ENCODE measurements at regions not wholly inside any gene's neighbourhood (a gene's known extent, or its start where the extent isn't known, plus 50 kb on each side); places are given as distances from the start of the nearest gene placed in this dataset.

GRCh38 chr10:88186335-88186734 lies 322.9 kb downstream of the PTEN start:
- Mint-ChIP-seq H3K4me1 (ENCODE audit: low read depth) (peaks cover 5% of the 10 kb centered on the region), H3K27me3 (ENCODE audit: low read depth) (no peaks in the 10 kb centered on the region), H3K9me3 (no peaks in the 10 kb centered on the region), H3K4me3 (no peak overlapping the region), H3K36me3 (ENCODE audit: insufficient read depth) (no peaks in the 10 kb centered on the region)
- ATAC-seq (no peak), DNase-seq (no peak)

DNA sequence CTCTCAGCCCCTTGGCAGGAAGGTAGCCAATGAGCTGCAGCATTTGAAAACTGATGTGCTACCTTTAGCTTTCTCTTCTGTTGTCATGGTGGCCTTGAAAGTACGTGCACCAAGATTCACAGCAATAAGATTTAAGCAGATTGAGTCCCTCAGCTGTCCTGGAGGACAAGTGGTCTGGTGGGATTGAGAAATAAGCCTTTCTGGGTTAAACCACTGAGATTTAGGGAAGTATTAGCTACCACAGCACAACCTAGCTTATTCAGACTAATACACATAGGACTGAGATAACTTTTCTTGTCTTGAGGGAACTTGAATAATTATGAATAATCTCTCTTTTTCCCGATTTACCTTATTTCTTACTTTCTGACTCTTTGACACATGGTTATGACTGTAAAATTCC lies 324.0 kb downstream of the PTEN start:
- ATAC-seq, result no peak
- Mint-ChIP-seq H3K27me3 (ENCODE audit: low read depth) (no peaks in the 10 kb centered on the region), H3K4me3 (no peak overlapping the region), H3K4me1 (ENCODE audit: low read depth) (peaks cover 6% of the 10 kb centered on the region), H3K36me3 (ENCODE audit: insufficient read depth) (no peaks in the 10 kb centered on the region), H3K9me3 (no peaks in the 10 kb centered on the region)
- no peak for DNase-seq

DNA sequence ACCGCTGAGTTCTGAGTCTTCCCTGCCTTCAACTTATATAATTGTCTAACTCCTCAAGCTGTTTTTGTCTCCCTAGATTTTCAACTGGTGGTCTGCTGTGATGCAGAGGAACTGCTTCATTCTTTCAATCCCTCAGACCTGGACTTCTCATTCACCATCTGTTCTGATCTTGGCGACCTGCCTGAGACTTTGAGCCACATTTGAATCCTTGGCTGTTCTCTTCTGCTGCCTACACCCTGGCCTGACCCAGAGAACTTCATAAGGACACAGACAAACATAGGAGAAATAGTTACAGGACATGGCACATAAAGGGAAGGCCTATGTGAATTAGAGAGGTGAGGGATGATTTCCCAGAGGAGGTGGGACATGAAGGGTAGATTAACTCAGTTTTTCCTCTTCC lies 326.7 kb downstream of the PTEN start:
- H3K36me3 Mint-ChIP-seq (ENCODE audit: insufficient read depth), result no peaks in the 10 kb centered on the region
- no peak for DNase-seq

DNA sequence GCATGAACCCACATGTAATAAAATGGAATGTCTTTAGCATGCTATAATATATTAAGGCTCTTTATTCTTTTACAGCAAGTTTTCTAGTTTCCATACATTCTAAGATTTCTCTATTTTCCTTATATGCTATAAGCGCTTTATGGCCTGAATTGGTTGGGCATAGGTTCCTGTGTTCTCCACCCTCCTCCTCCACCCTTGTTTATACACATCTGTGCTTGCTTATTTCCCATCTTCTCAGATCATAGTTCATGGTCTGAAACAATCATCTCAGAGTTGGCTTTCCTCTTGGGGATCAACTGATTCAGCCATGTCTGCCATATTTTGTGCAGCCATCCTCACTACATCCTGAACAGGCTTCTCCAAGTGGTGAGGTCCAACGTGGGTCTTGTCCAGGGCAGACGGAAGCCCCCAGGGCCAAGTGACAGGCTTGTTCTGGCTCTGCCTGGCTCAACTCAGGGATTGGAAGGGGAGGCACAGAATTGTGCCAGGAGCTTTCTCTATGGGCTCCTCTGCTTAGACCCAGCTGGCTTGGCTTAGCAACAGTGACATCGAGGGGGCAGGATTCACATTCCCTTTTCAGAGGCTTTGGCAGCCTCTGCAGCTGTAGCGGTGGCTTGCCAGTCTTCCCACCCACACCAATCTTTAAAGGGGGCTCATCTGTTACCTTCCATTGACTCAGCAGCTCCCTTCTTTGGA lies 327.3 kb downstream of the PTEN start:
- H3K4me3 Mint-ChIP-seq, result no peak overlapping the region
- no peaks in the 10 kb centered on the region for H3K36me3 Mint-ChIP-seq (ENCODE audit: insufficient read depth)
- peaks cover 36% of the 10 kb centered on the region for H3K4me1 Mint-ChIP-seq (ENCODE audit: low read depth)
- no peaks in the 10 kb centered on the region for H3K9me3 Mint-ChIP-seq
- no peak for DNase-seq
- no peaks in the 10 kb centered on the region for H3K27me3 Mint-ChIP-seq (ENCODE audit: low read depth)
- ATAC-seq, result no peak

More for the DNA sequence above, 326.7 kb downstream of the PTEN start:
- H3K4me3 Mint-ChIP-seq, result no peak overlapping the region
- H3K4me1 Mint-ChIP-seq (ENCODE audit: low read depth), result peaks cover 30% of the 10 kb centered on the region
- no peak for ATAC-seq
- H3K27me3 Mint-ChIP-seq (ENCODE audit: low read depth), result no peaks in the 10 kb centered on the region
- H3K9me3 Mint-ChIP-seq, result no peaks in the 10 kb centered on the region

DNA sequence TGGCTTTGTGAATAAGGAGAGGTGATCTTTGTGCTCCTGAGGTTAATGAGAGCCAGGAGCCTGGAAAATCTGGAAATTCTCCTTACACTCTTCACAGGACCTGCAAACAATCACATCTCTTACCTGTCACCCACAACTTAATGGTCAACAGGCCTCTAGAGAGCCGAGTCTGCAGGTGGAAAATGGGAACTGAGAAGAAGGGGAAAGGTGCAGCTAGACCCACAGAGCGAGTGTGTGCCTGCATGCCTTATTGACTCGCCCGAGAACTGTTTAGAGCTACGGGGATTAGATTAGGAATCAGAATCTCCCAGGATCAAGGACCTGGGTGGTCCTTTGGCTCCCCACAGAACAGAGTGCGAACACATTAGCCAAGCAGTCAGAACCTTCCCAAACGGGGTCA lies 329.6 kb downstream of the PTEN start:
- H3K4me3 Mint-ChIP-seq, result no peak overlapping the region
- DNase-seq (no peak), ATAC-seq (no peak)
- H3K27me3 Mint-ChIP-seq (ENCODE audit: low read depth), result no peaks in the 10 kb centered on the region
- H3K36me3 Mint-ChIP-seq (ENCODE audit: insufficient read depth), result no peaks in the 10 kb centered on the region
- peaks cover 40% of the 10 kb centered on the region for H3K4me1 Mint-ChIP-seq (ENCODE audit: low read depth)
- peaks cover 10% of the 10 kb centered on the region for H3K9me3 Mint-ChIP-seq

GRCh38 chr10:88194041-88194887 lies 330.8 kb downstream of the PTEN start:
- H3K4me3 Mint-ChIP-seq, result peak overlapping the region; percentile 46

GRCh38 chr10:88194961-88195367 lies 331.5 kb downstream of the PTEN start:
- Mint-ChIP-seq H3K27me3 (ENCODE audit: low read depth) (no peaks in the 10 kb centered on the region), H3K4me3 (no peak overlapping the region), H3K9me3 (peaks cover 10% of the 10 kb centered on the region), H3K4me1 (ENCODE audit: low read depth) (peaks cover 41% of the 10 kb centered on the region), H3K36me3 (ENCODE audit: insufficient read depth) (no peaks in the 10 kb centered on the region)
- no peak for DNase-seq
- no peak for ATAC-seq

More at GRCh38 chr10:88194041-88194887, 330.8 kb downstream of the PTEN start:
- peaks cover 10% of the 10 kb centered on the region for H3K9me3 Mint-ChIP-seq
- ATAC-seq (peak; percentile 96 to 97), DNase-seq (peak; percentile 20)
- no peaks in the 10 kb centered on the region for H3K27me3 Mint-ChIP-seq (ENCODE audit: low read depth)
- H3K4me1 Mint-ChIP-seq (ENCODE audit: low read depth), result peaks cover 41% of the 10 kb centered on the region
- H3K36me3 Mint-ChIP-seq (ENCODE audit: insufficient read depth), result no peaks in the 10 kb centered on the region

- peaks cover 10% of the 10 kb centered on the region for H3K9me3 Mint-ChIP-seq
- H3K4me3 Mint-ChIP-seq, result no peak overlapping the region
- H3K4me1 Mint-ChIP-seq (ENCODE audit: low read depth), result peaks cover 40% of the 10 kb centered on the region
- H3K36me3 Mint-ChIP-seq (ENCODE audit: insufficient read depth), result no peaks in the 10 kb centered on the region
- ATAC-seq (no peak), DNase-seq (no peak)
- no peaks in the 10 kb centered on the region for H3K27me3 Mint-ChIP-seq (ENCODE audit: low read depth)
Measured at GRCh38 chr10:88195841-88196240, 332.4 kb downstream of the PTEN start.

- no peaks in the 10 kb centered on the region for H3K36me3 Mint-ChIP-seq (ENCODE audit: insufficient read depth)
- H3K4me1 Mint-ChIP-seq (ENCODE audit: low read depth), result peaks cover 40% of the 10 kb centered on the region
- ATAC-seq, result no peak
- H3K27me3 Mint-ChIP-seq (ENCODE audit: low read depth), result no peaks in the 10 kb centered on the region
- DNase-seq, result no peak
- no peak overlapping the region for H3K4me3 Mint-ChIP-seq
- peaks cover 10% of the 10 kb centered on the region for H3K9me3 Mint-ChIP-seq
Measured at GRCh38 chr10:88196291-88196690, 332.9 kb downstream of the PTEN start.

DNA sequence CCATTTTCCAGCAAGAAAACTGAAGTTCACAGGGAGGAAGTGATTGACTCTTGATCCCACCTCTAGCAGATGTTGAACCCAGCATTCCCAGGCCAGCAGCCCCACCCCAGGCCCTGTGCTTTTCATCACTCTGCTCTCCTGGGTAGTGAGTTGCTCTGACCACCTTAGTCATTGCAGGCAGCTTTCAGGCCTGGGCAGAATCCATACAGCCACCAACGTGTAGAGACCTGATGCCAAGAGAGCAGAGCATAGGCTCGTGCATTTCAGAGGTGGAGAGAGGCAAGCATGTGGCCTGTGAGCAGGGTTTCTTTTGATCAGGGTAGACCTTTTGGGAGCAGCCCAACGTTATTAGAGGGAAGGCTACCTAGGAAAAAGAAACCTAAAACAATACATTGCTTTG lies 334.6 kb downstream of the PTEN start:
- Mint-ChIP-seq H3K4me1 (ENCODE audit: low read depth) (peaks cover 32% of the 10 kb centered on the region), H3K9me3 (peaks cover 10% of the 10 kb centered on the region), H3K27me3 (ENCODE audit: low read depth) (no peaks in the 10 kb centered on the region), H3K36me3 (ENCODE audit: insufficient read depth) (no peaks in the 10 kb centered on the region), H3K4me3 (no peak overlapping the region)
- DNase-seq, result no peak
- no peak for ATAC-seq

- Mint-ChIP-seq H3K4me1 (ENCODE audit: low read depth) (peaks cover 8% of the 10 kb centered on the region), H3K27me3 (ENCODE audit: low read depth) (no peaks in the 10 kb centered on the region), H3K9me3 (peaks cover 10% of the 10 kb centered on the region), H3K36me3 (ENCODE audit: insufficient read depth) (no peaks in the 10 kb centered on the region), H3K4me3 (no peak overlapping the region)
- DNase-seq, result no peak
- no peak for ATAC-seq
Measured at GRCh38 chr10:88200312-88201032, 337.0 kb downstream of the PTEN start.

DNA sequence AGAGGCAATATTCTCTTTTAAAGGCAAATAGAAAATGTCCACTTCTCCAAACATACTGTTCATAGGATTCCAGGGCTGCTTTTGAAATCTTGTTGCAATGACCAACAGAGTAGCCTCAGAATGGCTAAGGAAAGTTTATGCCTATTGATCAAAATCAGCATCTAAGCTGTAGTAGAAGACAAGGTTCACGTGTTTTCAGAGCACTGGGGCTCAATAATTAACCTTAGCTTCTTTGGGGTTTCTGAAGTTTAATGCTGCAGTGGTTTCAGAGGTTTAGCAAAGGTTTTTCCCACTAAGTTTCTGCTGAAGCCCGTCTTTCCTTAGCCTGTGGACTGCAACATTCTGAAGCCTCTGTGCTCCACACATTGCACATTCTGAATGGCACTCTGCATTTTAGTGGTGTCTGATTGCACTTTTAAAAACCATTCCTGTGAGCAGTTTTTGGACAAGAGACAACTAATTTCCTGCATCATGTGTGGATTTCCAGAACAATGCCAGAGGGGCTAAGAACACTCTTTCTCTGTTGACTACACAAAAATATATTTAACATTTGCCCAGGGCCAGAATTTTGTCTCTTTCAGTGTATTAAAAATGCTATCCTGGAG lies 342.5 kb downstream of the PTEN start:
- H3K36me3 Mint-ChIP-seq (ENCODE audit: insufficient read depth), result no peaks in the 10 kb centered on the region

GRCh38 chr10:88207121-88207546 lies 343.7 kb downstream of the PTEN start:
- Mint-ChIP-seq H3K36me3 (ENCODE audit: insufficient read depth) (no peaks in the 10 kb centered on the region), H3K27me3 (ENCODE audit: low read depth) (no peaks in the 10 kb centered on the region), H3K4me3 (no peak overlapping the region), H3K4me1 (ENCODE audit: low read depth) (peaks cover under 1% of the 10 kb centered on the region), H3K9me3 (no peaks in the 10 kb centered on the region)
- ATAC-seq, result no peak
- no peak for DNase-seq

More for the DNA sequence above, 342.5 kb downstream of the PTEN start:
- H3K4me1 Mint-ChIP-seq (ENCODE audit: low read depth), result no peaks in the 10 kb centered on the region
- no peaks in the 10 kb centered on the region for H3K27me3 Mint-ChIP-seq (ENCODE audit: low read depth)
- DNase-seq (no peak), ATAC-seq (no peak)
- H3K9me3 Mint-ChIP-seq, result no peaks in the 10 kb centered on the region
- no peak overlapping the region for H3K4me3 Mint-ChIP-seq

GRCh38 chr10:88209231-88209630 lies 345.8 kb downstream of the PTEN start:
- no peaks in the 10 kb centered on the region for H3K27me3 Mint-ChIP-seq (ENCODE audit: low read depth)
- ATAC-seq (no peak), DNase-seq (no peak)
- H3K9me3 Mint-ChIP-seq, result no peaks in the 10 kb centered on the region
- H3K4me3 Mint-ChIP-seq, result no peak overlapping the region
- peaks cover 2% of the 10 kb centered on the region for H3K4me1 Mint-ChIP-seq (ENCODE audit: low read depth)
- no peaks in the 10 kb centered on the region for H3K36me3 Mint-ChIP-seq (ENCODE audit: insufficient read depth)
